ENCODE measurements at regions not wholly inside any gene's neighbourhood (a gene's known extent, or its start where the extent isn't known, plus 50 kb on each side); places are given as distances from the start of the nearest gene placed in this dataset.
A peak's percentile ranks its signal among the peaks of the same experiment; 100 is the strongest.

DNA sequence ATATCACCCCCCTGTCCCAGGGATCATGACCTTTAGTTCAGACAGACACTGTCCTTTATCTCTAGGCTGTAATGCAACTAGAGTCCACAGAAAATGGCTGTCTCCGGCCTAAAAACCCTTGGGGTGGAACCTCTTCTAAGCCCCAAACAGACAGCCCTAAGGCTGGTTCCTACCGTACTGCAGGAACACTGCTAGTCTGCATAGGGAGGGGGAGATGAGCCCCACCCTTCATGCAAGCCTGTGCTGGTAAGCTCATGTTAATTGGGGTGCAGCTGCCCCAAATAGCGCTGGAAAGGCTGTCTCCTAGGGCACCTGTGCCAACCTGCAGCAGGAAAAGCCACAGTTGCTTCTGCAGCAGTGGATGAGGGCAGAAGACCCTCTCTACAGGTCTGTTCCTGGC is 252.1 kb upstream of the MDFIC2 start:
- DNase-seq (ENCODE audit: low read depth in 2 of 2) = no peak

DNA sequence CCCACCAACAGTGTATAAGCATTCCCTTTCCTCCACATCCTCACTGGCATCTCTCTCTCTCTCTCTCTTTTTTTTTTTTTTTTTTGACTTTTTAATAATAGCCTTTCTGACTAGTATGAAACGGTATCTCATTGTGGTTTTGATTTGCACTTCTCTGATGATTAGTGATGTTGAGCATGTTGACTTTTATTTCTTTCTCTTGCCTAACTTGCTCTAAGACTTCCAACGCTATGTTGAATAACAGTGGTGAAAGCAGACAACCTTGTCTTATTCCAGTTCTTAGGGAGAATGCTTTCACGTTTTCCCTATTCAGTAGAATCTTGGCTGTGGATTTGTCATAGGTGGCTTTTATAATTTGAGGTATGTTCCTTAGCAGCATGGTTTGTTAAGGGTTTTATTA is 249.4 kb upstream of the MDFIC2 start:
- DNase-seq (ENCODE audit: low read depth in 2 of 2) = no peak

DNA sequence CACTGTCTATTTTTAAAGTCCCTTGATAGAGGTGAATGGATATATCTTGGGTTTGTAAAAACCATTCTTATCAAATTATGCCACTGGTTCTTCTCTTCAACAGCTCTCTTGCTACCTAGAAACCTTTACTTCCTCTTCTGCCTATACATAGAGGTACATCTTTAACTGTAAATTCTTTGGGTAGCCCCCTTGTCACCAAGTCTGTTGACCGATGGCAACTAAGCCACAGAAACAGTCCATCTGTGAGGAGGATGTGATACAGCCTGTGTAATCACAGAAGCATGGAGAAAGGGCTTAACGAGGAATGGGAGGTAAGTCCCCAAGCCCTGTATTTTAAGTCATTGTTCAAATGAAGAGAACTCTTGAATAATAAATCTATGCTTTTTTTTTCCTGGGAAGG is 246.5 kb upstream of the MDFIC2 start:
- no peak for DNase-seq (ENCODE audit: low read depth in 2 of 2)

DNA sequence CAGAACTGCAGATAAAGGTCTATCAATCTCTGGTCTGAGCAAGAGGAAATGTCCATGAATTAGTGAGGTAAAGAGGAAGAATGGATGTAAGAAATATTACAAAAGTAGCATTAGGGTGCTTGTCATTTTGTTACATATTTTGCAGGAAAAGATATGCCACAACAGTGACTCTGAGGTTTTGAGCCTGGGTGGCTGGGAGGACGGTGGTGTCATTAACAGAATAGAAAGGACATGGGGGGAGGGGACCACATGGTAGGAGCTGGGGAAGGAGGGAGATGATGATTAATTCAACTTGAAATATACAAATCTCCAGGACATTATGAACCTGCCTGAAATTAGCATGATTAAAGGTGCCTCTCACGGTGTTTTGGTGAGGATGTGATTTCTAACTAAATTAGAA is 245.5 kb upstream of the MDFIC2 start:
- DNase-seq (ENCODE audit: low read depth in 2 of 2) = no peak

DNA sequence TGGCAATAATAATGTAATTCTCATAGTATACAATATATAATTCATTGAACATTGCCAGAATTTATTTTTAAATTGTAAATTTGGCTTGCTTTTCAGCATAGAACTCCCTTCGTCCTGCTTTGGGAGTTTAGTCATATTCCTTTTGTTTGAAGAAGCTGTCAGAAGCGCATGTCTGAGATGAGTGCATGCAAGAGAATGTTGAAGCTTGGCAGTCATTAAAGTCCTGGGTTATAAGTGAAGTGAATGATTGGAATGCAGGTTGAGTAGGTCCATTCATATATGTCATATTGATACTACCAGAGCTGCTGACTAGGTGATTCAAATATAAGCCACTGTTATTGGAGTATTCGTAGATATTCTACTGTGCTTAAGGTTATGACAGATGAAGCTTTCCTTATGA is 243.6 kb upstream of the MDFIC2 start:
- no peak for DNase-seq (ENCODE audit: low read depth in 2 of 2)

DNA sequence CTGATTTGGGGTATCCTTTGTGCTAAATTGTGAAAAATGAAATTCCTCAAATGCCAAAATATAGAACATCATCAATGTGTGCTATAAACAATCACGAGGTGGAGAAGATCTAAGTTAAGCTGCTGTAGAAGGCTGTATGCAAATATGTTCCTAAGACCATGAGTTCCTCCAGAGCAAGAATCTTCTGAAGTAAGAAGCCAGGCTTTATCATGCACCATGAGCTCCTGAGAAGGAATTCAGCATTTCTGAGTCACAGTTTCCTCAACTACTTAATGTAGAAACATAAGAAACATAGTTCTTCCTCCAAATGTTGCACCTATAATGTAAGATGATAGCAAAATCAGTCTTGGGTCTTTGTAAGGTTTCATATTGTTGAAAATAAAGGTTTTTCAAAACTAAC is 241.7 kb upstream of the MDFIC2 start:
- DNase-seq (ENCODE audit: low read depth in 2 of 2) = no peak

DNA sequence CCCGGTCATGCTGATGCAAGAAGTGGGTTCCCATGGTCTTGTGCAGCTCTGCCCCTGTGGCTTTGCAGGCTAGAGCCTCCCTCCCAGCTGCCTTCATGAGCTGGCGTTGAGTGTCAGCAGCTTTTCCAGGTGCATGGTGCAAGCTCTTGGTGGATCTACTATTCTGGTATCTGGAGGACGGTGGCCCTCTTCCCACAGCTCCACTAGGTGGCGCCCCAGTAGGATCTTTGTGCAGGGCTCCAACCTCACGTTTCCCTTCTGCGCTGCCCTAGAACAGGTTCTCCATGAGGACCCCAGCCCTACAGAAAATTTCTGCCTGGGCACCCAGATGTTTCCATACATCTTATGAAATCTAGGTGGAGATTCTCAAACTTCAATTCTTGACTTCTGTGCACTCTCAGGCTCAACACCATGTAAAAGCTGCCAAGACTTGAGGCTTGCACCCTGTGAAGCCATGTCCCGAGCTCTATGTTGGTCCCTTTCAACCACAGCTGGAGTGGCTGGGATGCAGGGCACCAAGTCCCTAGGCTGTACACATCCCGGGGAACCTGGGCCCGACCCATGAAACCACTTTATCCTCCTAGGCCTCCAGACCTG is 238.4 kb upstream of the MDFIC2 start:
- peak; percentile 53 to 64 for DNase-seq (ENCODE audit: low read depth in 2 of 2)

DNA sequence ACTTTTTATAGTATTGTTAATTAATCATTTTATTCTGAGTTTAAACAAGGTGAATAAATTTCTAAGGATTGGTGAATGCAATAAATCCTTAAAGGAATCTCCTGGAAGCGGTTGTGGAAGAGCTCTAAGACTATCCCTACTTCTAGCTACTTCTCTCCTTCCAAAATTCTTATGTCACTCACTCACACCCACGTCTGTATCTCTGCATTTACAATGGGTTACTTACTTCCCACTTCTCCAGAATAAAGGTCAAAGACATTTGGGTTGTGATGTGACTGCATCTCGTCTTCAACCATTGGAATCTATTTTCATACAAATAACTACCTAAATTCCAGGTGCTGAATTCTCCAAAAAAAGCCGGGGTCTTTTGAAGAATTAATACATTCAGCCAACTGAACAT is 234.2 kb upstream of the MDFIC2 start:
- DNase-seq (ENCODE audit: low read depth in 2 of 2) = no peak

DNA sequence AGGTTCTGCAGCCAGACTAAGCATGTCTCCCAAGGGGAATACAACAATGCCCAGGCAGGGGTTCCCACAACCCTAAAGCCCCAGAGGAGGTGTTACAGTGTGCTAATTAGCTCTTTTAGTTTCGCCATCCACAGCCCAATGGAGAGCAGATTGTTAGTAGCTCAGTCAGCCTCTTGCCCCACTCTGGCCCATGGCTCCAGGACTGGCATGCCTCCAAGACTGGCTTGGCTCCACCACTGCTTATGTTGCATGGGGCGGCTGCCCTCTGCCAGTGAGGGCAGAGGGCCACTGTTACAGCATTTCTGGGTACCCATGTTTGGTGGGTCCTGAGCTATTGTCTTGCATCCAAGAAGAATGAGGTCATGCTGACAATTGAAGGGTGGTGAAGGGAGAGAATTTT is 231.1 kb upstream of the MDFIC2 start:
- DNase-seq (ENCODE audit: low read depth in 2 of 2) = no peak

DNA sequence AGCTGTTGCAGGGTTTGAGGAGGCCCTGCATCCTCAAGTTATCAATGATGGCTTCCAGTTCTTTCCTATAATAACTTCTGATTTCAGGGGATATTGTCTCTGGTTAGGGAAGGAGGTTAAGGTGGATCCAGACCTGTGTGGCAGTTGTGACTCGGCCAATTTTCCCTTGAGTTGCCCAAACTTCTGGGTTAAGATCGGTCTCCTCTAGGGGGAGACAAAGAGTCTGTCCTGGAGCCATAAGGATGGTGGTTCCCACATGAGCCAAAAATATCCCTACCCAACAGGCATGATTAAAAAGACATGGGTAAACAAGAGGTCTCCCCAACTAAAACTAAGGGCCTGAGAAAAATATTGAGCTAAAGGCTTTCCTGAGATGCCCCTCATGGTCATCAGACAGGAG is 227.5 kb upstream of the MDFIC2 start:
- no peak for DNase-seq (ENCODE audit: low read depth in 2 of 2)

DNA sequence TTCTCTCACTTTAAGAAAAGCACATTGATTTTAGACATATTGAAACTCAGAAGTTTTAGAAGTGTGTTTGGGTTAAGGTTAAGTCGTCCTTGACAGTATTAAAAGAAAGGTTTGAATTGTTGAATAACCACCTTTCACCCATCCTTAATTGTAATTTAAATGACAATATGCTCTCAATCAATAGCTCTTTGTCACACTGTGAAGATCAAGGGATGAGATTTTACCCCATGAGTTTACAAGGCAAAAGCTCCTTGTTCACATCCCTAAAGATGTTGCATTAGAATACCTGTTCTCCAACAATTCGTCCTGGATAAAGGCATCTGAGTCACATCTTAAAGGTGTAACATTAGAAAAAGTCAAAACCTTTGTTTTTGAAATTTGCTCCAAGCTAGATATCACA is 220.4 kb upstream of the MDFIC2 start:
- no peak for DNase-seq (ENCODE audit: low read depth in 2 of 2)

DNA sequence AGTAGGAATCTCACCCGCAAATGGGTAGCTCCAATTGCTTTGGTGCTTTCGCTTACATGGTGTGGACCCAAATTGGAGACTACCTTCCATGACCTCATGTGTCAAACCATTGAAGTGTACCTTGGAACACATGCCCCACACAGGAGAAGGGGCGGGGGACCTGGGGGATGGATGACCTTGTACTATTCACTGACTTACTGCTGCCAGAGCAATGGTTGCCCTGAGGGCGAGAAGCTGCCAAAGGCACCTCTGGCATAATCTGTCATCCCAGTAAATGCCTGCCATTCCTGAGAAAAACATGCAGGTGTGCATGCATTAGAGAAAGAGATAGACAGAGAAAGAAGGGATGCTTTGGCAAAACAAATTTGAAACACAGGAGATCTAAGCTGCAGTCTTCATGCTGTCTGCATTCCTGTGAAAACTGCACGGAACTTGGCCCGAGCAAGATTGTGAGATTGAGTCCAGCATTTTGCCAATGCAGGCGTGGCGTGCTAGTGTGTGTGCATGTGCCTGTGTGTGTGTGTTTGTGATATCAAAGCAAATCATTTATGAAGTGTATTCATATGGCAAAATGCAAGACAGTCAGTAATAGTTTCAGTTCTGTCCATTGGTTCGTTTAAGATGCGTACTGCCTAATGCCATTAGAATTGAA is 219.5 kb upstream of the MDFIC2 start:
- DNase-seq (ENCODE audit: low read depth in 2 of 2) = no peak

DNA sequence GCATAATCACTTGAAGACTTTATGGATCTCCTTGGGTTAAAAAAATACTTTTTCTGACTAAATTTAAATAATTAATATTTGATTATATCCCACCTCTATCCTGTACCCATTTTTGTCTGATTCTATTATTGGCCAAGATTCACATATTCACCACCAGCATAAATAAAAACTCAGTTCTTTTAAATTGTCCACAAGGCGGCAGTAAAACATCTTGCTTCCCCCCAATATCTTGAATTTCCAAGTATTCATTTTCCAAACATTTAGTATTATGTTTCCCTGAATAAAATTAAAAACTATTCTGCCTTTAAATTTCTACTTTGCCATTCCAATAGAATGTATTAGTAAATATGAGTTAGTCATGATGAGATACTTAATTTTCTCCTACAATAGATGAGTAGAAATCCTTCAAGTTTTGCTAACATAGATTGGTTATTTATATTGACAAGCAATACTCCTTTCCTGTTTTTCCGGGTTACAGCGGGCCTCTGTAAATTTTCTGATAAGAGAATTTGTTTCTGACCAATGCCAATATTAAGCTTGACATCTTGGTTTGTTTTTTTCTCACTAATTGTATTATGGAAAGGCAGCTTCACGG is 218.7 kb upstream of the MDFIC2 start:
- no peak for DNase-seq (ENCODE audit: low read depth in 2 of 2)

DNA sequence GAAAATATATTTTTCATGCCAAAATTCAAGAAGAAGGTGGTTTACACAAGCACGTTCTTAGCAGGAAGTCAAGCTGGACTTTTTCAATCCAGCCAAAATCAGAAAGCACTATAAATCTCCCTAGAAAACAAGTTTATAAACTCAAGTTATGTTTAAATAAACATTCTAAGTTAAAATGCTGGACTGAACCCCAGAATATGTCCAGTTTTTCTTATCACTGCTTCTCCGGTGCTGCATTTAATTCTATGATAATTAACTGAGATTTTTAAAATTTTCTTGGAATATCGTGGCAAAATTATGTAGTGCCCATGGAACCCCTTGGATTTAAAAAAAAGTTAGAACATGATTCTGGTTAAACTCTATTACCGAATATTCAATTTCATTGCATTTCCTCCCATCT is 218.2 kb upstream of the MDFIC2 start:
- no peak for DNase-seq (ENCODE audit: low read depth in 2 of 2)

DNA sequence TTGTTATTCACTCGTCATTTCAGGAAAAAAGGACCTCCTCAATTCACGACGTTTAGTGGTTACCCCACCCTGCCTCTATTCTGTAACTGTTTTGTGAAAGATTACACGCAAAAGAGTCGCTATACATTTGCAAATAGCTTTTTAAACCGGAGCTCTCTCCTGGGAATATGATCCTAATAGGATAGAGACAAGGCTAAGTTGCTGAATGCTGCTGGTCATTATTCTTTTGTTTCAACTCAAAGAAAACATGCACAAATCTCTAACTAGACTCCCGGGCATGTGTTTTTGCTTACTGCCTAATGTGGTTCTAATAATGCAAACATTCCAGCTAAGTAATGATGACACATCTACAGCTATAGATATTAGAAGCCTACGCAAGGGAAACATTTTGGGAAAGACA is 214.6 kb upstream of the MDFIC2 start:
- DNase-seq (ENCODE audit: low read depth in 2 of 2) = no peak

DNA sequence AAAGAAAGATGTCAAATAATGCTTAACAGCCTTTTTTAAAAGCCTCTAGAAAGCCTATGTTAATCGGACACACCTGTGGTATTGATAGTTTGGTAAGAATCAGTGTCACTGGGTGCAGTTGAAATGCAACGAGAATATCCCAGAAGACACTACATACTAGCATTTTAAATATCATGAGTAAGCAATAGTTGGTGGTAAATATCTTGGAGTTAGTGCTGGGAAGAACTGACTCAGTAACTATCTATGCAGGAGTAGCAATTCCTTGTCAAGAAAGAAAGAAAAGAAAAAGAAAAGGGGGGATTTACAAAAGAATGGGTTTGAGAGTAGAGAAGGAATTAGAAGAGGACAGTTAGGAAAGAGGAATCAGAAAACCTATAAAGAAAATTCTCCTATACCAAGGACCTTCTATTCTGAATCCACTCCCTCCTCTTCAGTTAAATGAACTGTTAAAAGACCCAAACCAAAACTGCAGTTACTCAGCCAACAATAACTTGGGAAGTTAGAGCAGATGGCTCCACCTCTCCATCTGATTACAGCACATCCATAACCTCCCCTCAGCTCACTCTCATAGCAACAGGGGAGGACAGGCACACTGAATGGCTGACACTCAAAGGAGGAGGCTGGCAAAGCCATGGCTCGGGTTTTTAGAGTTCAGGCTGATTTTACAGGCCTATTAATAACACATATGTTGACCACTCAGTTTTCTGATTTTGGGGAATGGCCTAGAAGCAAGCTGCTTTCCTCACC is 207.6 kb upstream of the MDFIC2 start:
- DNase-seq (ENCODE audit: low read depth in 2 of 2) = no peak

DNA sequence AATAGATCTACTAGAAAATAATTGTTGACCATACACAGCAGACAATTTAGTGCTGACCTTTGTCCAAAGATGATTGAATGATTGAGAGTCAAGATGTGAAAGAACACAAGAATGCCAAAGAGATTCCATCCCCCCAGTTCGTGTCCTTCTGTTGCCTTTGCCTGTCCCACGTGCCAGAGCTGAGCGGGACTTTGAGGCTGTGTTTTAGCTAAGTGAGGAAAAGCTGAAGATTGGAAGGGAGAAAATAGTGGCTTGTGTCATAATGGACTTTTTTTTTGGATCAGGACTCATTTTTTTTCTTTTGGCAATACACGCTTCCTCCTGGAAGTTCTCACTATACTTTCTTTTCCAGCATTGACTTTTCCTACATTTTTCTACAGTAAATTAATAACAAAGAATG is 206.6 kb upstream of the MDFIC2 start:
- no peak for DNase-seq (ENCODE audit: low read depth in 2 of 2)

DNA sequence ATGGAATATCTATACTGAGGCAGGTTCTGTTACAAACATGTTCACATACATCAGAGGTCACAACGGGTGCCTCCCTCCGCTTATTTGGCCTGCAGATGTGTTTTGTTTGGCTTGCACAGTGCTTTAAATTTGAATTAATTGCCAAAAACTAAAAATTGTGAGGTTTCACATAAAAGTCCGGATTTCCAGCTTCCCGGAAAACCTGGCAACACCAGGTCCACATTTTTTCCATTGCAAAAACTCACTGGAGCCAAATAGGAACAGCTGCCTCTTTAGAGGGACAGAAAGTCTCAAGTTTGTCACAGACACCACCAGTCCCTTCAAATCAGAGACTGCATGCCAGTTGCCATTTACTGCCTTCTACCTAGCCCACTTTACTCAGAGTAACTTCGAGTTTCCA is 205.9 kb upstream of the MDFIC2 start:
- DNase-seq (ENCODE audit: low read depth in 2 of 2) = no peak

DNA sequence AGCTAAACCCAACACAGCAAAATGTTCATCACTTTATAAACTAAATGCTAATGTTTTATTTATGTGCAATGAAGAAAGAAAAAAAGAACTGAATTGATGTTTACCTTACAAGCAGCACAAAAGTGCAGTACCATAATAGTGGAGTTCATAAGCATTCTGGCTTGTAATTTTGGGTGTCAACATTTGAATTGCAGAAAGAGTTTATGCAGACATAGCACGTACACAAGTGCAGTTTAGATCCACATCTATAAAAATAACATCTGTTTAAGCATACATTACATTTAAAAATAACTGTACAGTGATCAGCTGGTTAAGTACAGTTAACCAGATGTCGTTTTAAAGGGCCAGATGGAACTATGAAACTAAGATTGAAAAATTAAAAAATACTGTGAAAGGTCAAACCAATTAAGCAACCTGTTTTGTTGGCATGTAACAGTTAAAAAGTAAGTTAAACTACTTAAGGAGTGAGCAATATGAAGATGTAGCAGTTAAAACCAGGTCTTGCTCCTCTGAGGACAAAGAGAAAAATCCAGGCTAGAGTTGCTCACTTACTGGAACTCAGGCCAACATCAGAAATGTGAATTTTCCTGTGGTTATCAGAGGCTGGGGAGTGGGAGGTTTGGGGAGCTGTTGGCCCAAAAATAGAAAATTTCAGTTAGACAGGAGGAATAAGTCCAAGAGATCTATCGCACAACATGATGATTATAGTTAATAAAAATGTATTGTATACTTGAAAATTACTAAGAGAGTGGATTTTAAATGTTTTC is 204.9 kb upstream of the MDFIC2 start:
- no peak for DNase-seq (ENCODE audit: low read depth in 2 of 2)

DNA sequence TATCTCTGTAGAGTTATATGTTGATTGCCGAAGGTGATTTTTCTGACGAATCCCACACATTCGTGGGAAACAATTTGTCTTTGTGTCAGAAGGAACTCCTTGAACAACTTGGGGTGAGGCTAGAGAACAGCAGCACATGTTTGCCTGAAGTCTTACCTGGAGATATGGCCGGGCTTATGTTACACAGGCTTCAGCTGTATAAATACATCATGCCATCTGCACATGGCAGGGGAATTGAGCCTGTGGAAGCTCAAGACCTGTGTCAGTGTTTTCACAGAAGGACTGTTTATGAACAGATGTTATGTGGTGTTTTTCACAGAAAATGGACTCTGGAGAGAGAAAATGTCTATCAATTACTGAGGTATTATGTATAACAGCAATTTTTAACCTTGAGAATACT is 203.6 kb upstream of the MDFIC2 start:
- DNase-seq (ENCODE audit: low read depth in 2 of 2) = no peak

DNA sequence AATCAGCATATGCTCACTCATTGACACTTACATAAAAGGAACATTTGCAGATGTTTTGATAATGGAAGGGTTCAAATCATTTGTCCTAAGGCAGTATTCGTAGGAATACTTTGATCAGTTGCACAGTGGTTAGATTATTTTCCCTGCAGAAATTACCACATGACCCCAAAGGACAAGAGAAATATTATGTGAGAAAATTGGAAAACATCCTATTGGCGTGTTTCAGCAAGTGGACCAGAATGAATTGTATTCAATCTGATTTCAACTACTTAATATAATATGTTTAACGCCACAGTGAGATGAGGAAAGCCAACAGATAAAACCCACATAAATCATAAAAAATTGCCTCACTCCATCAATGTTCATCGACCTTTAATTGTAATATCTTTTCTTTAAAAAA is 195.0 kb upstream of the MDFIC2 start:
- no peak for DNase-seq (ENCODE audit: low read depth in 2 of 2)

DNA sequence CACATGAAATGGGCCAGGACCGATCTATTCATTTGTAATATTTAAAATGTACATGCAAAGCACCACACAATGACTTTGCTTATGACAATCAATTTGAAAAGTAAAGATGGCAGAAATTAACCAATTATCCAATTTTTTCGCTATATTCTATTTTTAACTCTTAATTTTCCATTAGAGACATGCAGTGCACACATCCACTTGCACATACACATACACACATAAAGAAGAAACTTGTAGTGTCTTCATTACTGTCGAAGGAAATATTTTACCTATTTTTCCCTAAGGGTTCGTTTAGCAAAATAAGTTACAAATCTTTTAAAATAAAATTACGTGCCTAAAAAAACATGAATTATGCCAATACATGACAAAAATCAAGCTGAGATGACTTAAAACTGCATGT is 194.3 kb upstream of the MDFIC2 start:
- no peak for DNase-seq (ENCODE audit: low read depth in 2 of 2)
